ENCODE measurements at regions not wholly inside any gene's neighbourhood (a gene's known extent, or its start where the extent isn't known, plus 50 kb on each side); places are given as distances from the start of the nearest gene placed in this dataset.

DNA sequence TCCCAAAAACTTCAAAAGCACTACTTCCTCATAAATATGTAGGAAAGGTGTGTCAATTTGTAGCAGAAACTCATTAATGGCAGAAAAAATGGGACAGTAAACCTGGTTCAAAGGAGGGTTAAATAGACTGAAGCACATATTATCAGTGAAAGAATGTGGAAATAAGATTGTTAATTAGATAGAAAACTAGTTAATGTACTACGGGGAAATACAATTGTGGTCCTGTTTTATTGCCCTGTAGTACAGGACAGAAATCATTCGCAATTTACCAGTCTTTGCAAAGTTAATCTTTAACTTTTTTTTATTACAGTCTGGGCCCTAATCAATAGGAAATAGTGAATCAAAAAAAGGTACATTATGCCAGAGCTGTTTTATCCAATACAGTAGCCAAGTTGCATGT lies 82.0 kb upstream of the PAK5 start:
- no peak overlapping the region for H3K4me3 ChIP-seq
- no peak overlapping the region for H3K27ac ChIP-seq (replicated peaks in 1 of 4)
- H3K4me1 ChIP-seq, result peaks cover 0 to 2% (median 0%) of the 10 kb centered on the region in 4 donors
- no peak for DNase-seq (ENCODE audit: extremely low spot score)
- TF ChIP-seq EP300 (IDR thresholded peaks at IDR 0.05) (no peak), POLR2AphosphoS5 (IDR thresholded peaks at IDR 0.05) (no peak), POLR2A (IDR thresholded peaks at IDR 0.05; ENCODE audit: low read depth) (no peak)
- TF ChIP-seq, protein P1, sequence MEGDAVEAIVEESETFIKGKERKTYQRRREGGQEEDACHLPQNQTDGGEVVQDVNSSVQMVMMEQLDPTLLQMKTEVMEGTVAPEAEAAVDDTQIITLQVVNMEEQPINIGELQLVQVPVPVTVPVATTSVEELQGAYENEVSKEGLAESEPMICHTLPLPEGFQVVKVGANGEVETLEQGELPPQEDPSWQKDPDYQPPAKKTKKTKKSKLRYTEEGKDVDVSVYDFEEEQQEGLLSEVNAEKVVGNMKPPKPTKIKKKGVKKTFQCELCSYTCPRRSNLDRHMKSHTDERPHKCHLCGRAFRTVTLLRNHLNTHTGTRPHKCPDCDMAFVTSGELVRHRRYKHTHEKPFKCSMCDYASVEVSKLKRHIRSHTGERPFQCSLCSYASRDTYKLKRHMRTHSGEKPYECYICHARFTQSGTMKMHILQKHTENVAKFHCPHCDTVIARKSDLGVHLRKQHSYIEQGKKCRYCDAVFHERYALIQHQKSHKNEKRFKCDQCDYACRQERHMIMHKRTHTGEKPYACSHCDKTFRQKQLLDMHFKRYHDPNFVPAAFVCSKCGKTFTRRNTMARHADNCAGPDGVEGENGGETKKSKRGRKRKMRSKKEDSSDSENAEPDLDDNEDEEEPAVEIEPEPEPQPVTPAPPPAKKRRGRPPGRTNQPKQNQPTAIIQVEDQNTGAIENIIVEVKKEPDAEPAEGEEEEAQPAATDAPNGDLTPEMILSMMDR (IDR thresholded peaks at IDR 0.05), result no peak
- no peaks in the 10 kb centered on the region for H3K9me3 ChIP-seq
- 94% methylated on average over 2 of the region's 2 CpGs for WGBS
- H3K36me3 ChIP-seq, result no peaks in the 10 kb centered on the region
- H3K27me3 ChIP-seq, result peaks cover 0 to 3% (median 0%) of the 10 kb centered on the region in 4 donors
- intact Hi-C loops (cut with DNase I), result no loop called here

DNA sequence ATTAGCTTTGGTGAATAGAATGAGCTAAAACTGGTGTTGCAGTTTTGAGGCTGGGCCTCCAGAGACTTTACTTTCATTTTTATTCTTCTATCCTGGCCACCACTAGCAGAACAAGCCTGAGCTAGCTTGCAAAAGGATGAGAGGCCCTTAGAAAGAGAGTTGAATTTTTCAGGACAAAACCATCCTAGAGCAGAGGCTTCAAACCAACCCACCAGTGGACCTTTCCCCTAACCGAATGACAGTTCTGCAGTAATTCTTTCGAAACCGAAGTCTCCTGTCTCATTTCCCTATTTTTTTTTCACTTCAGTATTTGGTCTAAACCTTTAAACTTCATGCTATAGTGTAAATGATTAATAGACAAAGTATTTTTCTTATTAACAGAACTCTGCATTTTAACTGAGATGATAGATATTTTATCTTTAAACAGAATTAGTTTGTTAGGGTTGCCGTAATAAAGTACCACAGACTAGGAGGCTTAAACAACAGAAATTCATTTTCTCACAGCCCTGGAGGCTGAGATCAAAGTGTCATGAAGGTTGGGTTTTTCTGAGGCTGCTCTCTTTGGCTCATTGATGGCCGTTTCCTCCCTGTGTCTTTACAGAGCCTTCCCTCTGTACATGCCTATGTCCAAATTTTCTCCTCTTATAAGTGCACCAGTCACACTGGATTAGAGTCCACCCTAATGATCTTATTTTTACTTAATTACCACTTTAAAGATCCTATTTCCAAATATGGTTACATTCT lies 80.6 kb upstream of the PAK5 start:
- Histone ChIP-seq H3K9me3 (no peaks in the 10 kb centered on the region), H3K4me3 (no peak overlapping the region), H3K4me1 (peaks cover 0 to 2% (median 0%) of the 10 kb centered on the region in 4 donors), H3K27me3 (peaks cover 0 to 3% (median 0%) of the 10 kb centered on the region in 4 donors), H3K36me3 (no peaks in the 10 kb centered on the region), H3K27ac (replicated peaks in 1 of 4) (no peak overlapping the region)
- TF ChIP-seq, protein P1 (IDR thresholded peaks at IDR 0.05), result no peak
- TF ChIP-seq POLR2AphosphoS5 (IDR thresholded peaks at IDR 0.05) (no peak), POLR2A (IDR thresholded peaks at IDR 0.05; ENCODE audit: low read depth) (no peak), EP300 (IDR thresholded peaks at IDR 0.05) (no peak)
- intact Hi-C loops (cut with DNase I), result no loop called here
- WGBS, result 83% methylated on average over 5 of the region's 5 CpGs
- no peak for DNase-seq (ENCODE audit: extremely low spot score)

DNA sequence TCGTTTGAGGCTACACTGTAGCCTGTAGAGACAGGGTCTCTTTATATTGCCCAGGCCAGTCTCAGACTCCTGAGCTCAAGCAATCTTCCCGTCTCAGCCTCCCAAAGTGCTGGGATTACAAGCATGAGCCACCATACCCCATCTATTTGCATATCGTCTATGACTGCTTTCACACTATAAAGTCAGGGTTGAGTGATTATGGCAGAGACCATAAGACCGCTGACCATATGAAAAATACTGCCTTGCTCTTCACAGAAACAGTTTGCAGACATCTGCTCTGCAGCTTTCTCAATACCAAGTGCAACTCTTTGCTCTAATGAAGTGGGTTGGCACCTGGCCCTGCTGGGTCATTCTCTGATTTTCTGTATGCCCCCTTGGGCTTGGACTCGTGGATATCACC lies 79.5 kb upstream of the PAK5 start:
- Histone ChIP-seq H3K27ac (replicated peaks in 1 of 4) (no peak overlapping the region), H3K4me1 (peaks cover 0 to 2% (median 0%) of the 10 kb centered on the region in 4 donors), H3K27me3 (peaks cover 0 to 3% (median 0%) of the 10 kb centered on the region in 4 donors), H3K9me3 (no peaks in the 10 kb centered on the region), H3K4me3 (no peak overlapping the region), H3K36me3 (no peaks in the 10 kb centered on the region)
- DNase-seq (ENCODE audit: extremely low spot score), result no peak
- 88% methylated on average over 5 of the region's 5 CpGs for WGBS
- TF ChIP-seq EP300 (IDR thresholded peaks at IDR 0.05) (no peak), POLR2A (IDR thresholded peaks at IDR 0.05; ENCODE audit: low read depth) (no peak), POLR2AphosphoS5 (IDR thresholded peaks at IDR 0.05) (no peak)
- TF ChIP-seq, protein P1 (IDR thresholded peaks at IDR 0.05), result no peak
- intact Hi-C loops (cut with DNase I), result no loop called here

DNA sequence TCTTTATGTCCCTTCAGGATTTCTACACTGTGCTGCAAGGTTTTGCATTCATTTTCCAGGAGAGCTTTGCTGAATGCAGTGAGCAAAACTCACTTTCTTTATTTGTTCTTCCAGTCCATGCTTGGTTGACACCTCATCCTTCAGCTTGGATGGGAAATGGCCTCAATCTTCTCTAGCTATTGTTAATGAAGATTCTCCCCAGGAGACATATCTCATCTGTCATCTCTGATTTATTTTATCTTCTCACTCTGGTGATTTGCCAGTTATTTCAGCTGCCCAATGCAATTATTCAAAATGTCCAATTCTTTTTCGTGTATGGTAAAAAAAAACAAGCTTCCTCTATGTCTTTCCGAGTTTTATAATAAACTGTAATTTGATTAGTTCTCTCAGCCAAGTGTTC lies 77.9 kb upstream of the PAK5 start:
- WGBS, result 11% methylated on average over 2 of the region's 2 CpGs
- Histone ChIP-seq H3K4me1 (peaks cover 0 to 2% (median 0%) of the 10 kb centered on the region in 4 donors), H3K9me3 (no peaks in the 10 kb centered on the region), H3K27ac (replicated peaks in 1 of 4) (no peak overlapping the region), H3K27me3 (peaks cover 0 to 7% (median 0%) of the 10 kb centered on the region in 4 donors), H3K36me3 (no peaks in the 10 kb centered on the region), H3K4me3 (no peak overlapping the region)
- no peak for DNase-seq (ENCODE audit: extremely low spot score)
- intact Hi-C loops (cut with DNase I), result no loop called here
- TF ChIP-seq POLR2A (IDR thresholded peaks at IDR 0.05; ENCODE audit: low read depth), result no peak
- TF ChIP-seq, protein P1 (IDR thresholded peaks at IDR 0.05), result no peak
- TF ChIP-seq POLR2AphosphoS5 (IDR thresholded peaks at IDR 0.05), result no peak
- no peak for TF ChIP-seq EP300 (IDR thresholded peaks at IDR 0.05)

Measured in esophagus muscularis mucosa (tissue), 4 donors.